DMS 273 (cell line): ENCODE measurements at regions not wholly inside any gene's neighbourhood (a gene's known extent, or its start where the extent isn't known, plus 50 kb on each side); places are given as distances from the start of the nearest gene placed in this dataset.
"Not testable (repeated sequence)": the region's sequence is repeated elsewhere in the genome, so short reads cannot be mapped to it uniquely, and the experiment has no call there.

Experiments used
- DNase-seq: peaks from one replicate; lab custom pipeline; 2025; ENCODE audit not compliant: unreplicated experiment; lab: John Stamatoyannopoulos, UW

- peak; percentile 1 for DNase-seq
These were observed 247.8 kb upstream of the POU3F4 start for GRCh38 chrX:83260288-83260687.

GRCh38 chrX:83262218-83262617, 245.9 kb upstream of the POU3F4 start:
- DNase-seq = not testable (repeated sequence)

- DNase-seq = no peak
These were observed 229.1 kb upstream of the POU3F4 start for GRCh38 chrX:83278988-83279387.

- not testable (repeated sequence) for DNase-seq
These were observed 221.5 kb upstream of the POU3F4 start for GRCh38 chrX:83286627-83287026.

- no peak for DNase-seq
These were observed 202.7 kb upstream of the POU3F4 start for GRCh38 chrX:83305381-83305780.

- DNase-seq = no peak
These were observed 189.1 kb upstream of the POU3F4 start for GRCh38 chrX:83319023-83319422.

- DNase-seq = no peak
These were observed 181.6 kb upstream of the POU3F4 start for GRCh38 chrX:83326539-83326938.

GRCh38 chrX:83333813-83334212, 174.3 kb upstream of the POU3F4 start:
- no peak for DNase-seq

GRCh38 chrX:83336454-83336853, 171.6 kb upstream of the POU3F4 start:
- no peak for DNase-seq

- DNase-seq = no peak
These were observed 168.4 kb upstream of the POU3F4 start for GRCh38 chrX:83339724-83340123.

GRCh38 chrX:83345298-83345697, 162.8 kb upstream of the POU3F4 start:
- DNase-seq = no peak
